GM12865 (cell line): ENCODE measurements at regions not wholly inside any gene's neighbourhood (a gene's known extent, or its start where the extent isn't known, plus 50 kb on each side); places are given as distances from the start of the nearest gene placed in this dataset.
"Not testable (repeated sequence)": the region's sequence is repeated elsewhere in the genome, so short reads cannot be mapped to it uniquely, and the experiment has no call there.

Source experiments
- DNase-seq: peaks from one replicate; pipeline ENCODE4 v3.0.0; 2010; ENCODE audit warnings: low read depth
- H3K4me3 ChIP-seq: 2 replicates; pipeline ENCODE4 v1.5.1; 2011; ENCODE audit warnings: mild to moderate bottlenecking, low read depth, low read length, control low read depth
- CTCF ChIP-seq: IDR thresholded peaks from 2 replicates; pipeline ENCODE4 v1.5.1; 2011; ENCODE audit warnings: low read length, control low read depth, low read depth, inconsistent platforms; ENCODE audit not compliant: insufficient read depth; ENCODE audit errors: missing control alignments

- DNase-seq: no peak
- no peak for TF ChIP-seq CTCF
- H3K4me3 ChIP-seq: no peak overlapping the region
Observed at GRCh38 chr22:48301908-48302307, 1525.8 kb downstream of the BRD1 start.

- H3K4me3 ChIP-seq: no peak overlapping the region
- DNase-seq: no peak
- no peak for TF ChIP-seq CTCF
Observed at GRCh38 chr22:48301421-48301820, 1526.3 kb downstream of the BRD1 start.

GRCh38 chr22:48300877-48301276 is 1526.8 kb downstream of the BRD1 start:
- H3K4me3 ChIP-seq: no peak overlapping the region
- TF ChIP-seq CTCF: no peak
- no peak for DNase-seq

- no peak overlapping the region for H3K4me3 ChIP-seq
- no peak for DNase-seq
- no peak for TF ChIP-seq CTCF
Observed at GRCh38 chr22:48299801-48300200, 1527.9 kb downstream of the BRD1 start.

- no peak for TF ChIP-seq CTCF
- DNase-seq: no peak
- no peak overlapping the region for H3K4me3 ChIP-seq
Observed at GRCh38 chr22:48299124-48299523, 1528.5 kb downstream of the BRD1 start.

- no peak overlapping the region for H3K4me3 ChIP-seq
- DNase-seq: no peak
- no peak for TF ChIP-seq CTCF
Observed at GRCh38 chr22:48297296-48297695, 1530.4 kb downstream of the BRD1 start.

GRCh38 chr22:48289954-48290353 is 1527.5 kb downstream of the TBC1D22A start:
- not testable (repeated sequence) for DNase-seq, H3K4me3 ChIP-seq
